B cell (primary cell): ENCODE measurements at regions not wholly inside any gene's neighbourhood (a gene's known extent, or its start where the extent isn't known, plus 50 kb on each side); places are given as distances from the start of the nearest gene placed in this dataset.

Source experiments
- ATAC-seq: fragments of 200-7000 bp; cut with Tn5 transposase; one replicate; pipeline ENCODE4 v1.10.0; 2021; ENCODE audit warnings: low read depth, mild to moderate bottlenecking, moderate number of reproducible peaks, moderate library complexity
- CTCF ChIA-PET: fragments of 350-600 bp; sonication (Branson Sonifier 250); formaldehyde crosslinking; loops from one replicate; lab custom pipeline; 2021; ENCODE audit warnings: antibody characterized with exemption, inconsistent platforms; lab: Charles Lee
- POLR2A ChIA-PET: fragments of 350-600 bp; sonication (Branson Sonifier 250); formaldehyde crosslinking; loops from one replicate; lab custom pipeline; 2021; ENCODE audit warnings: antibody characterized with exemption; lab: Charles Lee
- DNase-seq: peaks from one replicate; pipeline ENCODE4 v3.0.0; 2013
- H2AFZ ChIP-seq: 2 replicates; pipeline ENCODE4 v1.6.1; 2012; ENCODE audit warnings: mild to moderate bottlenecking, low read depth, low read length; ENCODE audit not compliant: insufficient read depth, poor library complexity, severe bottlenecking
- H3K27ac ChIP-seq, 2 donors: 1 replicate in 1 of 2; 2 replicates in 1 of 2; pipeline ENCODE4 v1.5.1; 2012 to 2013; ENCODE audit warnings: low read length in 2 of 2, mild to moderate bottlenecking in 2 of 2, moderate library complexity in 1 of 2
- H3K27me3 ChIP-seq, 4 experiments: fragments of 200-600 bp in 1 of 4; sonication (generic) in 1 of 4; replicated peaks in 1 of 4; 1 replicate in 2 of 4; 2 replicates in 2 of 4; pipeline versions ENCODE4 v1.6.1 to v1.7.0; 2013 to 2016; ENCODE audit warnings: low read length in 3 of 4, mild to moderate bottlenecking in 2 of 4, mixed read lengths in 1 of 4, moderate library complexity in 1 of 4; ENCODE audit not compliant: insufficient read depth in 4 of 4, control insufficient read depth in 3 of 4; ENCODE audit errors: control extremely low read depth in 1 of 4
- H3K36me3 ChIP-seq, 2 experiments: replicated peaks in 1 of 2; 1 replicate in 1 of 2; 2 replicates in 1 of 2; pipeline versions ENCODE4 v1.6.1 to v1.7.1; 2013; ENCODE audit warnings: low read length in 1 of 2; ENCODE audit not compliant: insufficient read depth in 2 of 2, control insufficient read depth in 1 of 2; ENCODE audit errors: control extremely low read depth in 1 of 2, extremely low read depth in 1 of 2
- H3K4me1 ChIP-seq, 2 donors: fragments of 200-600 bp in 1 of 2; sonication (generic) in 1 of 2; 1 replicate in 1 of 2; 2 replicates in 1 of 2; pipeline versions ENCODE4 v1.5.1 to v1.6.1; 2013 to 2017; ENCODE audit warnings: low read length in 2 of 2; ENCODE audit not compliant: control insufficient read depth in 2 of 2, insufficient read depth in 2 of 2
- H3K4me2 ChIP-seq: replicated peaks from 2 replicates; pipeline ENCODE3; 2012; ENCODE audit warnings: mild to moderate bottlenecking, low read depth, low read length; ENCODE audit not compliant: poor library complexity, severe bottlenecking
- H3K4me3 ChIP-seq, 5 experiments: fragments of 200-600 bp in 1 of 5; sonication (generic) in 1 of 5; 1 replicate in 3 of 5; 2 replicates in 2 of 5; pipeline versions ENCODE4 v1.5.1 to v1.7.0; 2011 to 2016; ENCODE audit warnings: low read length in 4 of 5, mild to moderate bottlenecking in 4 of 5, low read depth in 2 of 5, control low read depth in 1 of 5, moderate library complexity in 1 of 5; ENCODE audit not compliant: insufficient read depth in 1 of 5; ENCODE audit errors: control extremely low read depth in 1 of 5, extremely low read depth in 1 of 5
- H3K79me2 ChIP-seq: fragments of 200-600 bp; sonication (generic); one replicate; pipeline ENCODE4 v1.6.0; 2016; ENCODE audit warnings: low read length; ENCODE audit not compliant: control insufficient read depth, insufficient read depth
- H3K9ac ChIP-seq: fragments of 200-600 bp; sonication (generic); 2 replicates; pipeline ENCODE4 v1.6.1; 2017; ENCODE audit warnings: mild to moderate bottlenecking, low read length, moderate library complexity
- H3K9me3 ChIP-seq, 3 donors: one replicate each; pipeline versions ENCODE4 v1.6.1 to v1.7.1; 2013; ENCODE audit warnings: low read length in 2 of 3; ENCODE audit not compliant: control insufficient read depth in 2 of 3, insufficient read depth in 1 of 3; ENCODE audit errors: control extremely low read depth in 1 of 3
- H4K20me1 ChIP-seq: 2 replicates; pipeline ENCODE4 v1.6.0; 2012; ENCODE audit warnings: mild to moderate bottlenecking, low read length; ENCODE audit not compliant: insufficient read depth, control insufficient read depth, poor library complexity, severe bottlenecking
- H3K27ac Mint-ChIP-seq: one replicate; pipeline ENCODE4 v1.8.0; 2021; ENCODE audit warnings: mixed read lengths
- H3K27me3 Mint-ChIP-seq: one replicate; pipeline ENCODE4 v1.8.0; 2021; ENCODE audit warnings: mixed read lengths
- H3K4me1 Mint-ChIP-seq: one replicate; pipeline ENCODE4 v1.8.0; 2021; ENCODE audit warnings: mixed read lengths
- H3K4me3 Mint-ChIP-seq: one replicate; pipeline ENCODE4 v1.8.0; 2021; ENCODE audit warnings: mixed read lengths
- H3K9me3 Mint-ChIP-seq: one replicate; pipeline ENCODE4 v1.8.0; 2022; ENCODE audit warnings: mixed read lengths; ENCODE audit not compliant: insufficient read depth
- CTCF ChIP-seq: fragments of 200-600 bp; IDR thresholded peaks from one replicate; pipeline ENCODE4 v1.8.0; 2022; ENCODE audit warnings: antibody characterized with exemption, mild to moderate bottlenecking
- EZH2 ChIP-seq: IDR thresholded peaks from 2 replicates; pipeline ENCODE4 v1.6.1; 2012; ENCODE audit warnings: borderline replicate concordance, low read depth, mild to moderate bottlenecking, moderate library complexity, low read length; ENCODE audit not compliant: insufficient read depth, poor library complexity, severe bottlenecking
- WGBS: methylation state at CpG from one replicate; pipeline ENCODE4 v1.1.5; 2013; ENCODE audit warnings: missing lambda C conversion rate; ENCODE audit not compliant: insufficient coverage; 5-methylcytosine and 5-hydroxymethylcytosine counted together
- intact Hi-C: fragments of 100-400 bp; cut with micrococcal nuclease; formaldehyde crosslinking; loops from one replicate; pipeline ENCODE4 v1.10.0; 2022

GRCh38 chr12:92421042-92421441 lies 275.4 kb upstream of the BTG1 start:
- WGBS, result no CpG with 5 or more reads among the region's 1 CpG
- DNase-seq, result no peak
- H3K27ac Mint-ChIP-seq, result peak overlapping the region; percentile 4
- no peak overlapping the region for H3K27ac ChIP-seq
- H2AFZ ChIP-seq, result peak overlapping the region; percentile 23
- no peaks in the 10 kb centered on the region for H3K9me3 ChIP-seq
- peak overlapping the region; percentile 1 for H3K4me3 Mint-ChIP-seq
- intact Hi-C loops, result no loop called here
- no peak overlapping the region for H3K4me3 ChIP-seq
- H3K27me3 ChIP-seq, result no peaks in the 10 kb centered on the region
- TF ChIP-seq CTCF (no peak), EZH2 (no peak)
- H3K9ac ChIP-seq, result no peak overlapping the region
- peaks cover 53% of the 10 kb centered on the region for H3K4me1 Mint-ChIP-seq
- no peak overlapping the region for H3K4me2 ChIP-seq
- ATAC-seq, result no peak
- H4K20me1 ChIP-seq, result no peaks in the 10 kb centered on the region
- ChIA-PET CTCF (interaction anchor here (0.6 to 2.4 kb wide), 5 partner anchors 11 to 191 kb away, joined by 3 to 6 read pairs (median 3); no protein-coding TSS in a partner anchor), POLR2A (interaction anchor here (1.0 kb wide), 1 partner anchor 24 kb away, joined by 4 read pairs; no protein-coding TSS in a partner anchor)
- H3K27me3 Mint-ChIP-seq, result no peaks in the 10 kb centered on the region
- H3K36me3 ChIP-seq, result no peaks in the 10 kb centered on the region
- peaks cover 14 to 20% of the 10 kb centered on the region in 2 donors for H3K4me1 ChIP-seq
- peaks cover 2% of the 10 kb centered on the region for H3K9me3 Mint-ChIP-seq
- no peaks in the 10 kb centered on the region for H3K79me2 ChIP-seq

- H3K4me2 ChIP-seq, result no peak overlapping the region
- POLR2A ChIA-PET, result interaction anchor here (0.6 kb wide), 1 partner anchor 16 kb away, joined by 10 read pairs; no protein-coding TSS in a partner anchor
- ATAC-seq (no peak), DNase-seq (no peak)
- H3K9ac ChIP-seq, result no peak overlapping the region
- H3K9me3 Mint-ChIP-seq, result peaks cover 2% of the 10 kb centered on the region
- CTCF ChIA-PET, result interaction anchor here (2.4 kb wide), 1 partner anchor 12 kb away, joined by 6 read pairs; no protein-coding TSS in a partner anchor
- H3K79me2 ChIP-seq, result no peaks in the 10 kb centered on the region
- H3K4me3 ChIP-seq, result no peak overlapping the region
- WGBS, result no CpG with 5 or more reads among the region's 1 CpG
- H3K9me3 ChIP-seq, result no peaks in the 10 kb centered on the region
- H3K27me3 Mint-ChIP-seq, result no peaks in the 10 kb centered on the region
- H3K4me1 ChIP-seq, result peaks cover 14 to 20% of the 10 kb centered on the region in 2 donors
- no peak overlapping the region for H3K4me3 Mint-ChIP-seq
- no peaks in the 10 kb centered on the region for H3K27me3 ChIP-seq
- peaks cover 42% of the 10 kb centered on the region for H3K4me1 Mint-ChIP-seq
- intact Hi-C loops, result no loop called here
- H3K36me3 ChIP-seq, result no peaks in the 10 kb centered on the region
- TF ChIP-seq EZH2 (no peak), CTCF (no peak)
- no peak overlapping the region for H2AFZ ChIP-seq
- H3K27ac ChIP-seq, result no peak overlapping the region
- peak overlapping the region; percentile 34 for H3K27ac Mint-ChIP-seq
- no peaks in the 10 kb centered on the region for H4K20me1 ChIP-seq
Observed at GRCh38 chr12:92419201-92419600, 273.6 kb upstream of the BTG1 start.
